Stimulated activated CD8-positive, alpha-beta memory T cell treated with anti-CD3 and anti-CD28 coated beads, Interleukin-15, amount 100 ng/mL, for 24 hours (primary cell): ENCODE measurements at regions not wholly inside any gene's neighbourhood (a gene's known extent, or its start where the extent isn't known, plus 50 kb on each side); places are given as distances from the start of the nearest gene placed in this dataset.

ENCODE experiments used
- DNase-seq: peaks from one replicate; pipeline ENCODE4 v3.0.0-alpha.2; 2020; ENCODE audit warnings: low read depth

DNA sequence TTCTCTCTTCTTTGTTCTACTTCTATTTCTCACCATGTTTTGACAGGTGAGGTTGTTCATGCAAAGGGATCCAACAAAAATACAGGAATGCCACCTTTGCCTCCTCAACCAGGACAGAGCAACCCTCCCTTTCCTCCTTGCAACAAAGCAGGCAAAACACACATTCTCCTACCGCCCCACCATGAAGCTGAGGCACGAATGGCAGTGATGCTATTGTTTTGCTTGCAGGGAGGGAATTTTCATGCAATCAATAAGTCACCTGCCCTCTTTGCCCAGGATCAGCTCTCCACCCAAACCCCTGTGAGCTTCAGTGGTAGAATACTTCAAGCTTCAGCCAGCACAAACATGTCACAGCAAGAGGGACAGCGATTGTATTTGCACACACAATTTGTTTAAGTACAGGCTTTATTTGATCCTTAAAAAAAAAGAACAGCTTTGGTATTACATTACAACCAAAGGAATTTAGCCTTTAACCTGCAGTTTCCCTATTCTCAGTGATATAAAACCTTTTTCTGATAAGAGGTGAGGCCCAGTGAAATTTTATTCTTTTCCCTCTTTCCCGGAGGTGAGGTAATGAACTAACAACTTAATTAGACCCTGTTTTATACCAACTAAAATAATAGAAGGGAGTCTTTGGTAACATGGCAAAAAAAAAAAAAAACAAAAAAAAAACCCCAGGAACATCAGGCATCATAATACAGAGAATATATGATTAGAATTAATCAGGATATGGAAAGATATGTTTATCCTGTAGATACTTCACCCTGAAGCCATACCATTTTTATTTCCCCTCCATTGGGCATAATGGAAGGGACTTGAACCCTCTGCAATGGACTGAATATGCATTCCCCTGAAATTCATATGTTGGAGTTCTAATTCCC is 87.0 kb upstream of the EEA1 start:
- DNase-seq = no peak

DNA sequence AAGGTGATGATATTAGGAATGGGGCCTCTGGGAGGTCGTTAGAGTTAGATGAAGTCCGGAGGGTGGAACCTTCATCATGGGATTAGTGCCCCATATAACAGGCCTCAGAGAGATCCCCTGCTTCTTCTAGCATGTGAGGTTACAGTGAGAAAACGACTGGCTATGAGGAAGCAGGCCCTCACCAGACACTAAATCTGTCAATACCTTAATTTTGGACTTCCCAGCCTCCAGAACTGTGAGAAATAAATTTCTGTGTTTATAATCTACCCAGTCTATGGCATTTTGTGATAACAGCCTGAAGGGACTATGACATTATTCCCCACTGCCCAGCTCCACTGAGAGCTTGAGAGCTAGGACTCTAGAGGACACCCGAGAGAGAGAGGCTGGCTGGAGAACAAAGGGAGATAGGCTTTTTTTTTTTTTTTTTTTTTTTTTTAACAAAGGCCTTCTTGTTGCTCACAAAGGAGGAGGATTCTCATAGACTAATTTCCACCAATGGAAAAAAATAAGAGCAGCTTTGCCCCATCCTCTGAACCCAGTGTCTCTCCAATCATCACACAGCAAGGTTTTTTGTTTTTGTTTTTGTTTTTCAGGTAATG is 87.8 kb upstream of the EEA1 start:
- no peak for DNase-seq

DNA sequence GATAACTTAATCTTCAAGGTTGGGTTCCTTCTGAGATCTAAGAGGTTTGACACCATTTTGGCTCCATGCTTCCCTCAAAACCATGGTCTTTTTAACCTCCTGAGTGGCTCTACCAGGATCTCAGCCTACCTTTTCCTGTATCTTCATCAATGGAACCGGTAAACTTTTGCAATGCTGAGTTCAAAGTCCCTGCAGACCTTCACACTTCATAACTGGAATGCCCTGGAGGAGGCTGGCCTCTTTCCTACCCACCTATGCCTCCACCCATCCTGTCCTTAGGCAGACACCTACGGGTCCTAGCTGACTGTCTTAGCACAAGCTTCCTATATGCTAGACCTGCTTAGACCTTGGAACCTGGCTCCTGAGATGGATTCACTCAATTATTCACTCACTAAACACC is 89.5 kb upstream of the EEA1 start:
- no peak for DNase-seq

DNA sequence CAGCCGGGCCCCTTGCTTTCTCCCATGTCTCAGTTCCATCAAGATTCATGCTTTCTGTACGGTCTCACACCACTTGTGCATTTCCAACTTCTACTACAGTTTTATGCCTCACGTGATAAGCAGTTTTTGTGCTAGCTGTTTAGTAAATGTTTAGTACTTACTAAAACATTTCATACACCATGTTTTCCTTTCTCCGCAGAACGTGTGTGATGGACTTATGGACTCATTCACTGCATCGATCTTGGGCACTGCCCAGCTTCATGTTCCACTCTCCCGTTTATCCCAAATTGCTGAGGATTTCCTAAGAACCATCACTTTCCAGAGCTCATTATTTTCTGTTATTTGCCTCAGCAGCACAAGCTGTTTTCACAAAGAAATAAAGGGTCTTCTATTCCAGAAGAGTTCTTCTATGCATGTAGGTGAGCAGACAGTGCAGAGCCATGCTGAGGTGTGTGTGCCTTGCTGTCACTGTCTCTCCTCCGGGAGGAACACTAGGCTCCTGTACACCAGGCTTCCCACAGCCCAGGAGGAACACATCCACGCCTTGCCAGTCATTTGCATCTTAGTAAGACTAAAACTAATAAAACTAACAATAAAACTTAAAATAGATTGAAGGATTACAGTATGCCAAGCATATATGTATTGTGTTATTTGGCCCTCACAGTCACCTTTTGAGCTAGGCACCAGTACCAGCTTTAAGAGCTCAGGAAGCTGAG is 90.3 kb upstream of the EEA1 start:
- no peak for DNase-seq

DNA sequence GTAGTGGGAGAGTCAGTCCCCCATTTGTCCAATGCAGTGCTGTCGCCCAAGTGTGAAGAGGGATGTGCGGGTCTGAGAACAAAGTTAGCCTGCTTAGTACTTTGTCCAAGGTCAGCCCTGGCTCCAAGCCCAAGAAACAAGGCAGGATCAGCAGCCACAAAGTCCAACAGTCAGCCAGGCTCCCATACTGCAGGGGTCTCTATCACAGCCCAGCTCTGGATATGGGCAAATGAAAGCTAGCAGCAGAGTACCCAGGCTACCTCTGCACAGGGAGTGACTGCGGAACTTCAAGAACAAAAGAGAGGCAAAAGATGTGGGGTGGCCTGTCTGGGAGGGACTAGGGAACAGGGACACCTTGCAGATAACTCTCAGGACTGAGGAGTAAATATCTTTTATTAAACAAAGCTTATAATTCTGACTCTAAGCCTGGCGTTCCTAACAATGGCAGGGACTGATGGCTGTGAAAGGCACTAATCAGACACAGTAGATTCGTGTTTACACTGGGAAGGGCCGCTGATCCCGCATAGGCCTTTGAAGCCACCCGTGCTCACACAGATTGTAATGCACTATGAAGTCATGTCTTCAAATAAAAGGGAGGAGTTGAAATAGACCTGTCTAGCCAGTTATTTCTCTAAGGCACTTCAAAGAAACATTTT is 91.0 kb upstream of the EEA1 start:
- no peak for DNase-seq

DNA sequence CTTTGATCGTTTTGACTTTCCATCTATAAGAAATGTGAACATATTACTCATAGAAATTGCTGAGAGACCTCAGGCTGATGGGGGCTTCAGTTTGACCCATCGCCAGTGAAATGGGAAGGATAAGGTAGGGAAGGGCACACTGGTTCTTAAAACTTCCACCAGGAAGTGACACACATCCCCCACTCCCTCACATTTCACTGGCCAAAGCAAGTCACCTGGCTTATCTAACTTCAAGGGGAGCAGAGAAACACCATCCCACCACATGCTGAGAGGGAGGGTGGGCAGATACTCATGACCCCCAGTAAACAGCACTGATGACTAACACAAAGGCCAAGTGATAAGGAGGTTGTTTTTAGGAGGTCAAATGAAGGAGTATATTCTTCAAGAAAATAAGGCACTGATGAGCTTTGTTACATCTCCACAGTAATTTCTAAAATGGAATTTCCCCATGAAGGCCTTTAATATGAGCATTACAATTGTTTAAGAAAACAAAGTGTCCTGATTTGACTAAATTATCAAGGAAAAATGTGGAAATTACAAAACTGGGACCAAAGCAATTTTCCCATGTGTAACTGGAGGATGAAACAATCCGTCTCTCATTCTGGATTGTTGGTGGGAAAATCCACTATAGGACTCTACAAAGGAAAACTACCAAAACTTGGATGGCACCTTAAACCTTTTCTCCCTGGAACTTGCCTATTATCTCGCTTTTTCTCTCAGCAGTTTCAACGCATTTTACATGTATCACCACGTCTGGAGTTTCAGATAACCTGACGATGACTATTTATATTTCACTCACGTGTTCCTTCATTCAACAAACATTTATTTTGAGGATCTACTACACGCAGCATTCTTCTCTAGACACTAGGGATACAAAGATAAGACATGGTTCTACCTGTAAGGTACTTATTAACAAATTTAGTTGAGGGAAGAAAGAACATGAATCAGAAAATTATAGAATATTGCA is 91.8 kb upstream of the EEA1 start:
- no peak for DNase-seq

DNA sequence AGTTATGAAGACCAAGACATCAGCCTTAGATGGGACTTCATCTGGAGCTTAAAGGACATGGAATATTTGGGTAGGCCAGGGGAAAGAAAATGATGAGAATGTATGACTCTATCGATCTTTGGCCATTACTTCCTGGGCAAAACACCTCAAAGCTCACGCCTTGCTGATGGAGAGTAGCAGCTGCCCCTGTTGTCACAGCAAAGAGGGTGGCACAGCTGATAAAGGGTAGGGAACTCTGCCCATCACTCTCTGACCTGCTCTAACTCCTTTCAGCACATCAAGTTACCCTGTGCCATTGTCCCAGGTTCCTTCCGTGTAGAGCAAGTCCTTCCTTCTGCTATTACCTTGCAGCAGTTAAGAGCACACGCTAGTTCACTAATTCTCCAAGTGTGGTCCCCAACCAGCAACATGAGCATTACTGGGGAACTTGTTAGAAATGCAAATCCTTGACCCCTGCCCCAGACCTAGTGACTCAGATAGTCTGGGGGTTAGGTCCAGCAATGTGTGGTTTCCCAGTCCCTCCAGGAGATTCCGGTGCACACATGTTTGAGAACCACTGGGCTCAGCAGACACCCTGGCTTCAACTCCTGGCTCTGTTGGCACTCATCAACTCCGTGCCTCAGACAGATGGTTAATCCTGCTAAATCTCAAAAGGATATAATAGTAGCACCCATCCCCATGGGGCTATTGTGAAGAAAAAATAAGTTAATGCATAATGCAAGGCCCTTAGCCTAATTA is 93.7 kb upstream of the EEA1 start:
- no peak for DNase-seq

DNA sequence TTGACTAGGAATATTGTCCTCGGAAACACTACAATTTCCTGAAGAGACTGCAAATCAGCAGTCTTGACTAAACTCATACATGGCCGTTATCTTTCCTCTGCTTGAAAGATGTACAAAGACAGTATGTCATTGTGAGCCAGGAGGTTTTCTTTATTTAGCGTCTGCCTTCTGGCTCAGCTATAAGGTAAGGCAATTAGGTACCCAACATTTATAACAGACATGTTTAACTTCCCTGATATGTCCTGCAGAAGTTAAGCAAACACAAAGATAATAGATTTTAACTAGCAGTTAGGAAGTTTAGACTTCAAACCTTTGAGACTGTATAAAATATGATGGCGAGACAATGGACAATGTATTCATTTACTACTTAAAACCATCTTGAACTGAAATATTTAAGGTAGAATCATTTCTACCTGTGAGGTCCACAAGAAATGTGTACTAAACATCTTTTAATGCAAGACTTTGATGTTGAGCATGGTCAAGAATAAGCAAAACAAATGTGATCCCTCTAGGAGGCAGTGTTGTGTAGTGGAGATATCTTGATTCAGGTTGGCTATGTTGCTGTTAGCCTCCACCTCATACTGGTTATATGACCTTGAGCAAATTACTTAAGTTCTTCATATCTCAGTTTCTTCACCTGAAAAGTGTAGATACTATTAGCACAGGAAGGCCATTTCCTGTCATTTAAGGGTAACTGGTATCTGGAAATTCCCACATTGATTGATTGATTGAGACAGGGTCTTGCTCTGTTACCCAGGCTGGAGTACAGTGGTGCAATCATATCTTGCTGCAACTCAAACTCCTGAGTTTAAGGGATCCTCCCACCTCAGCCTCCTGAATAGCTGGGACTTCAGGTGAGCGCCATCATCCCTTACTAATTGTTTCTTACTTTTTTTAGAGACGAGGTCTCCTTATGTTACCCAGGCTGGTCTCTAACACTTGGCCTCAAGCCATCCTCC is 96.3 kb upstream of the EEA1 start:
- DNase-seq = no peak

DNA sequence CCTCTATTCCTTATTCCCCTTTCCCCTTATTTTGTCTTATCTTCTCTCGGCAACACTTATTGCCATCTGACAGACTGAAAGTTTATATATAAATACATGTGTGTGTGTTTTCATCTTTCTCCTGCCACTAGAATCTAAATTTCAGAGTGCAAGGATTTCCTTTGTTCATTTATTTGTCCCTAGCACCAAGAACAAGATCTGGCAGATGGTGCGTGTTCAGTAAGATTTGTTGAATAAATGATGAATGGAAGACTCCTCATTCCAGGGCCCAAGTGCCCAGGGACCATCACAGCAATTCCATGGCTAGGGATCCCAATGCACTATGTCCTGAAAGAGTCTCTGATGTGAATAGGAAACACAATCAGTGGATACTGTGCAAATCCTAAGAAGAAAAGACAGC is 97.9 kb upstream of the EEA1 start:
- DNase-seq = no peak

DNA sequence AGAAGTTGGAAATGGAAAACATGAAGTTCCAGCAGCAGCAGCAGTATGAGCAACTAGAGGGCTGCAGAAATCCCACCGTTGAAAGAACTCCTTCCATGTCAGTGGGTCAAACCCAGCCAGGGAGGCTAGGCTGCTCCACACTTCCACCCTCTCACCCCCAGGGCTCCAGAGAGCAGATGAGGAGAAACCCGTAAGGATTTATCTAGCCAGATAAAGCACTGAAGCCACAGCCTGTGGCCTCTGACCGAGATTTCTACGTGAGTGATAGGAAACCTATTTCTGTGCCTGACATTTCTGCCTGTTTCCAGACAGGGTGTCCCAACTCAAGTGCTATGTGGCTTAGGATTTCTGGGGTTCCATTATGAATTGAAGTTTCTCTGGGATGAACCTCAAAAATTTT is 100.0 kb upstream of the EEA1 start:
- DNase-seq = no peak

DNA sequence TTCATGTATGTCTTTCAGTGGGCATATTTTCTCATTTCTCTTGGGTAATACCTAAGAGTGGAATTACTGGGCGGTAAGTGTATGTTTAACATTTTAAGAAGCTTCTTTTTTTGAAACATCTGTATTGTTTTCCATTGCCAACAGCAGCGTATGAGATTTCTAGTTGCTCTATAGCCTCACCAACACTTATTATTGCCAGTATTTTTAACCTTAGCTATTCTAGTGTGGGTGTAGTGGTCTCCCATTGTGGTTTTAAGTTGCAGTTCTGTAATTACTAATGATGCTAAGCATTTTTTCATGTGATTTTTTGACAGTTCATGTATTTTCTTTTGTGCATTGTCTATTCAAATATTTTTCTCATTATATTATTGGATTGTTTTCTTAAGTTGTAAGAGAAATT is 101.9 kb upstream of the EEA1 start:
- no peak for DNase-seq

DNA sequence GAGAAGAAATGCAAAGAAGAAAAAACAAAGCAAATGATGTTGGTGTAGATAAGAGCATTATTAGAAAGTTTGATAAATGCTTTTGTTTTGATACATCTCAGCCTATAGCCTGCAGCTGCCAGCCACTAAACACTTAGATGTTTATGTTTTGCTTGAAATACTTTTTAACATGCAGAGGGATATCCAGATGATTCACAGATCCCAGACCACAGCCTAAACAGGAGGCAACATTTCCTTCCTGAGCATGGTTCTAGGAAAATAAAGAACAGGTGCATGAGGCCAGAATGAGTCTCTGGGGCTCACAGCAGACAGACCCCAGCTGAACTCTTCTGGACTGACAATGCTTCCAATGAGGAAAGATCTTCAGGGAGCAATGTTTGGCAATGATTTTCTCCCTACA is 103.7 kb upstream of the EEA1 start:
- DNase-seq = no peak

DNA sequence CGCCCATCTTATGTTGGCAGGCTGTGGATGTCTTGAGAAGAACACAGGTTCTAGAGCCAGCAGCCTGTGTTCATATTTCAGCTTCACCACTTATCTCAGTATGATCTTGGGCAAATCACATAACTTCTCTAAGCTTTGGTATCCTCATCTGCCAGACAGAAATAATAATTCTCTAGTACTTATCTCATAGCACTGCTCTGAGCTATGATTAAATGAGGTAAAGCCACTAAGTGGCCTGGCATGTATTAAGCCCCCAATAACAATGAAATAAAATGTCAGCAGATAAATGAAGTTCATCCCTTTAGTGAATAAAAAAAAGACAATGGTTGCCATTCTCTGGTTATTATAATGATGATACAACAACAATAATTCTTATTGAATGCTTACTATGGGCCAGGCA is 104.9 kb upstream of the EEA1 start:
- no peak for DNase-seq

DNA sequence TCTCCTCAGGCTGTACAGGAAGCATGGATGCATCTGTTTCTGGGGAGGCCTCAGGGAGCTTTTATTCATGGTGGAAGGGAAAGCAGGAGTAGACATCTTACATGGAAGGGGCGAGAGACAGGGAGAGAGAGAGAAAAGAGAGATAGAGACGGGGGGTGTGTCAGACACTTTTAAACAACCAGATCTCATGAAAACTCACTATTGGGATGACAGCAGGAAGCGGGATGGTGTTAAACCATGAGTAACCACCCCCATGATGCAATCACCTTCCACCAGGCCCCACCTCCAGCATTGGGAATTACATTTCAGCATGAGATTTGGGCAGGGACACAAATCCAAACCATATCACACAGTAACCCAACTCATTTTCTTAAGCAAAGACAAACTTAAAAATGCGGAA is 110.0 kb upstream of the EEA1 start:
- DNase-seq = no peak

DNA sequence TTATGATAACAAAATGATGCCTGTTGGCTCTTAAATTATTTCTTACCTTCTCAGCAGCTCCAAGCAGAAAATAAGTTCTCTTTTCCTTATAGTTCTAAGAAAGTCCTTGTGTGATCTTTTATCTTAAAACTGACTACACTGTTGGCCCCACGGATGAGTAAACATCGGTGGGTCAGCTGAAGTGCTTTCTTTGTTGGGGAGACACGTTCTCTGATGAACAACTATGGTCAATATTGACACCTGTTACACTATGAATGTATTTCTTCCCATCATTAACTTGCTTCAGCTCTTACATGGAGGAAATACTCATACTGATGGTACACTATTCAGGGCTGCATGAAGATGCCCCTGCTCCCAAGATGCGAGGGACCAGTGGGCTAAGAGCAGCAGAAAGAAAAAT is 110.8 kb upstream of the EEA1 start:
- DNase-seq = no peak

DNA sequence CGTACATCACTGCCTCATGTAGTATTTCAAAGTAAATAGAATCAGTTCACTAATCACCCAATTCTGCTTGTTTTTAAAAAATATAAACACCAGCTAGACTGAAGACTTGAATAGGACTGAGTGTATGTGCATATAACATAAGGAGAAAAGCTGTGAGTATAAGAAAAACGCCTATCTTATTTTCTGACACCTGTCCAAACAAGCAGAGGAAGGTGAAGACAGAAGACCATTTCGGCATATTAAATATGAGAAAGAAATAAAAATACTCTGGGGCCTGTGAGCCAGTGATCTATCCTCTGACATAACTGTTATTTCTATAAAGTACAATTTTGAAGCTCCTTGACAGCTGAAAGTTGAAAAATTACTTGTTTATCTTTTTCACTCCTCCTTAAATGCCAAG is 111.3 kb upstream of the EEA1 start:
- no peak for DNase-seq

DNA sequence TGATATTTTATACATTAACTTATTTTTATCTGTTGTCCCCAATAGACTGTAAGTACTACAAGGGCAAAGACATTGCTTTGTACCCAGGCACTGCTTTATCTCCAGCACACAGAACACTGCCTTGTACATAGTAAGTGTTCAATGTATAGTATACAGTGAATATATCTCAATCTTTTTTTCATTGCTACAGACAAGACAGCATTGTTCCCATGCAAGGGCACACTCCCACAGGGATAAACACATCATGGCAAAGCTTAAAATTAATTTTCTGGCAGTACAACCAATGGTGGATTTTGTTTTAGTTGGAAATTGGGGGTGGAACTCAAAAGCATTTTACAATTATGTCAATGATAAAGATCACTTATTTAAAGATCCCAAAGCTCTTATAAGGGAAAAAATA is 112.3 kb upstream of the EEA1 start:
- DNase-seq = no peak

DNA sequence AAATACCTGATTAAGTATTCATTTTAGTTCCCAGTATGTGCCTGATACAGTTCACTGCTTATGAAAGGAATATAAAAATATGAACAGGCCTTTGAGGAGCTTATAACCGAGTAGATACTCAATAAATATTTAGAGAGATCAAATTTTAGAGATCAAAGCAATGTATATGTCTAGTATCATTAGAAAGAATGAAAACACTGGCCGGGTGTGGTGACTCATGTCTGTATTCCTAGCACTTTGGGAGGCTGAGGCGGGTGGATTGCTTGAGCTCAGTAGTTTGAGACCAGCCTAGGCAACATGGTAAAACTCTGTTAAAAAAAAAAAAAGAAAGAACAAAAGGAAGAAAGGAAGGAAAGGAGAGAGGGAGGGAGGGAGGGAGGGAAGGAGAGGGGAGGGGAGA is 113.2 kb upstream of the EEA1 start:
- no peak for DNase-seq

DNA sequence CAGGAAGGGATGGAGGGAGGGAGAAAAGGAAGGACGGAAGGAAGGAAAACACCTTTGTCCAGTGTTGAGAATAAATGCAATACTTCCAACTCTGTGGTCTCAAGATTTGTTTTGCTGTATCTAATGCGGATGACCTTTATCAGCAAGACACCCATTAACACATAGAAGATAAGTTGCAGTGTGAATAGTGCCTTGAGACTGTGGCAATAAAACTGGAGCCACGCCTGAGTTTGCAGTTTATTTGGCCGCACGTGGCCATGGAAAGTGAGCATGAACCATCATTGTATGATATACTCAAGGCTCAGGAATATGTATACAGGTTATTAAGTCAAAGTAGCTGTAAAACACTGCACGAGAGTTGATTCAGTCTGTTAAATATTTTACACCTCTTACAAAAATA is 113.6 kb upstream of the EEA1 start:
- DNase-seq = no peak
